ENCODE measurements at regions not wholly inside any gene's neighbourhood (a gene's known extent, or its start where the extent isn't known, plus 50 kb on each side); places are given as distances from the start of the nearest gene placed in this dataset.

GRCh38 chr3:168312984-168313383 is 217.3 kb upstream of the GOLIM4 start:
- TF ChIP-seq, protein P1, sequence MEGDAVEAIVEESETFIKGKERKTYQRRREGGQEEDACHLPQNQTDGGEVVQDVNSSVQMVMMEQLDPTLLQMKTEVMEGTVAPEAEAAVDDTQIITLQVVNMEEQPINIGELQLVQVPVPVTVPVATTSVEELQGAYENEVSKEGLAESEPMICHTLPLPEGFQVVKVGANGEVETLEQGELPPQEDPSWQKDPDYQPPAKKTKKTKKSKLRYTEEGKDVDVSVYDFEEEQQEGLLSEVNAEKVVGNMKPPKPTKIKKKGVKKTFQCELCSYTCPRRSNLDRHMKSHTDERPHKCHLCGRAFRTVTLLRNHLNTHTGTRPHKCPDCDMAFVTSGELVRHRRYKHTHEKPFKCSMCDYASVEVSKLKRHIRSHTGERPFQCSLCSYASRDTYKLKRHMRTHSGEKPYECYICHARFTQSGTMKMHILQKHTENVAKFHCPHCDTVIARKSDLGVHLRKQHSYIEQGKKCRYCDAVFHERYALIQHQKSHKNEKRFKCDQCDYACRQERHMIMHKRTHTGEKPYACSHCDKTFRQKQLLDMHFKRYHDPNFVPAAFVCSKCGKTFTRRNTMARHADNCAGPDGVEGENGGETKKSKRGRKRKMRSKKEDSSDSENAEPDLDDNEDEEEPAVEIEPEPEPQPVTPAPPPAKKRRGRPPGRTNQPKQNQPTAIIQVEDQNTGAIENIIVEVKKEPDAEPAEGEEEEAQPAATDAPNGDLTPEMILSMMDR (conservative IDR thresholded peaks at IDR 0.05; ENCODE audit: low read depth in 2 of 2), result no peak
- no peak for TF ChIP-seq POLR2AphosphoS5 (IDR thresholded peaks at IDR 0.05; ENCODE audit: low read depth)

Data from GM23338 (cell line).